Cardiac muscle cell (in vitro differentiated cells and primary cell): ENCODE measurements at regions not wholly inside any gene's neighbourhood (a gene's known extent, or its start where the extent isn't known, plus 50 kb on each side); places are given as distances from the start of the nearest gene placed in this dataset.

Source experiments
- DNase-seq, 2 donors: peaks; one replicate each; pipeline versions ENCODE4 v3.0.0 to v3.0.0-alpha.2; 2010 to 2017; ENCODE audit warnings: low read depth in 1 of 2, low spot score in 1 of 2
- H3K27ac ChIP-seq: fragments of 200-600 bp; sonication (generic); 2 replicates; pipeline ENCODE4 v1.5.1; 2016
- H3K27me3 ChIP-seq: fragments of 200-600 bp; sonication (generic); 2 replicates; pipeline ENCODE4 v1.6.0; 2016; ENCODE audit warnings: control low read depth
- H3K36me3 ChIP-seq: fragments of 200-600 bp; sonication (generic); 2 replicates; pipeline ENCODE4 v1.5.1; 2016; ENCODE audit warnings: control low read depth
- H3K4me1 ChIP-seq: fragments of 200-600 bp; sonication (generic); 2 replicates; pipeline ENCODE4 v1.8.1; 2017; ENCODE audit warnings: low read depth, mild to moderate bottlenecking, mixed run types
- H3K4me3 ChIP-seq: fragments of 200-600 bp; sonication (generic); 2 replicates; pipeline ENCODE4 v1.5.1; 2016; ENCODE audit warnings: mild to moderate bottlenecking
- H3K9me3 ChIP-seq: fragments of 200-600 bp; sonication (generic); 2 replicates; pipeline ENCODE4 v1.5.1; 2017; ENCODE audit warnings: low read depth, mild to moderate bottlenecking, control low read depth
- CTCF ChIP-seq: IDR thresholded peaks from 2 replicates; pipeline ENCODE4 v1.5.1; 2012; ENCODE audit warnings: low read depth, mild to moderate bottlenecking, low read length

- H3K9me3 ChIP-seq = no peaks in the 10 kb centered on the region
- H3K27ac ChIP-seq = no peak overlapping the region
- peaks cover 3% of the 10 kb centered on the region for H3K4me1 ChIP-seq
- no peak overlapping the region for H3K4me3 ChIP-seq
- no peak for DNase-seq
- H3K27me3 ChIP-seq = no peaks in the 10 kb centered on the region
- no peaks in the 10 kb centered on the region for H3K36me3 ChIP-seq
- TF ChIP-seq CTCF = no peak
Observed at GRCh38 chr5:96091874-96092273, 130.2 kb upstream of the ELL2 start.

DNA sequence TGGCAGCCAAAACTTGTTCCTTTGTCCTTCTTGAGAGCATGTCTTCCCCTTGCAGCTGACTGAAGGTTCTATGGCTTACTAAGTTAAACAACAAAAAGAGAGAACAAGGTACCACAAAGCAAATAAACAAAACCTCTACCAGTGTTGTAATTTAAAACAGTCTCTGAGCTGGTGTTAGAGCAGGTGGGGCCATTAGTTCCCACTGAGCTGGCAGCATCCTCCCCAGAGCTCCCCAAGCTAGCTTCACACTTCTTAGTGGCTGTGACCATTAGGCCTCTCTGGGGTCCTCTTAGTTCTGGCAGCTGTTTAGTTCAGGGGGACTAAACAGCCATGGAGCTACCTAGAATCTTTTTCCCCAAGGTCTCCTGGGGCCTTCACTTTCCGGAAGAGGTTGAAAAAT is 128.6 kb upstream of the ELL2 start:
- no peaks in the 10 kb centered on the region for H3K36me3 ChIP-seq
- H3K4me1 ChIP-seq = peaks cover 3% of the 10 kb centered on the region
- TF ChIP-seq CTCF = no peak
- H3K9me3 ChIP-seq = no peaks in the 10 kb centered on the region
- no peaks in the 10 kb centered on the region for H3K27me3 ChIP-seq
- no peak overlapping the region for H3K27ac ChIP-seq
- no peak for DNase-seq
- no peak overlapping the region for H3K4me3 ChIP-seq

DNA sequence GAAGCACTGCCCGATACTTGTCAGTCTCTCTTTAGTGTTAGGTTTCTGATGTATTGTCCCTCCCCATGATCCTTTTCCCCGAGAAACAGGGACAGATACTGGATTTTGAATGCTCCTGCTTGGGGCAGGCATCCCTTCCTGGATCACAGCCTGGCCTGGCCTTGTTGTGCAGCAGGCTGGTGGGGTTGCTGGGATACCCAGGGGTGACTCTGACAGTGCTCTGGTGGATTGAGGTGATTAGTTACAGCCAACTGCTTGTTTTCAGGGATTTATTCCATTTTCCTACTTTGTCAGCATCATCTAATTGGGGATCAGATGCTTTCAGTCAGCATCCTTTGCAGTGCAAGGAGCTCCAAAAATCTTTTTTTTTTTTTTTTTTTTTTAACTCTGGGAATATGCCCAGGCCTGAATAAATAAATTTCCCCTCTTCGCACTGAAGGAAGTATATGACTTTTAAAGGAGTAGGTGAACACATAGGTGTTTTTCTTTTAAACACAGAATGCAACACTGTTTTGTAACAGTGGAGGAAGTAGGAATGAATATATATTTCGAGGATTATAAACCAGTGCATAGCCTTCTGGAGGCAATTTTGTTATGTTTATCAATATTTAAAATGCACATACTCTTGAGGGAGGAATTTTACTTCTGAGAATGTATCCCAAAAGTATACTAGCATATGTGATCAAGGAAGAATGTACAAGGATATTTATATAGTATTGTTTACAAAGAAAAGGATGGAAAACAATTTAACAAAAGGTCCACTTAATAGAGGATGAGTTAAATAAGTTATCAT is 127.3 kb upstream of the ELL2 start:
- peaks cover 3% of the 10 kb centered on the region for H3K4me1 ChIP-seq
- TF ChIP-seq CTCF = no peak
- H3K36me3 ChIP-seq = no peaks in the 10 kb centered on the region
- no peaks in the 10 kb centered on the region for H3K27me3 ChIP-seq
- DNase-seq = no peak
- no peak overlapping the region for H3K4me3 ChIP-seq
- H3K9me3 ChIP-seq = no peaks in the 10 kb centered on the region
- H3K27ac ChIP-seq = no peak overlapping the region

- Histone ChIP-seq H3K4me1 (no peaks in the 10 kb centered on the region), H3K9me3 (no peaks in the 10 kb centered on the region), H3K36me3 (no peaks in the 10 kb centered on the region), H3K4me3 (no peak overlapping the region), H3K27ac (no peak overlapping the region), H3K27me3 (no peaks in the 10 kb centered on the region)
- no peak for TF ChIP-seq CTCF
- no peak for DNase-seq
Observed at GRCh38 chr5:96087939-96088338, 126.3 kb upstream of the ELL2 start.

DNA sequence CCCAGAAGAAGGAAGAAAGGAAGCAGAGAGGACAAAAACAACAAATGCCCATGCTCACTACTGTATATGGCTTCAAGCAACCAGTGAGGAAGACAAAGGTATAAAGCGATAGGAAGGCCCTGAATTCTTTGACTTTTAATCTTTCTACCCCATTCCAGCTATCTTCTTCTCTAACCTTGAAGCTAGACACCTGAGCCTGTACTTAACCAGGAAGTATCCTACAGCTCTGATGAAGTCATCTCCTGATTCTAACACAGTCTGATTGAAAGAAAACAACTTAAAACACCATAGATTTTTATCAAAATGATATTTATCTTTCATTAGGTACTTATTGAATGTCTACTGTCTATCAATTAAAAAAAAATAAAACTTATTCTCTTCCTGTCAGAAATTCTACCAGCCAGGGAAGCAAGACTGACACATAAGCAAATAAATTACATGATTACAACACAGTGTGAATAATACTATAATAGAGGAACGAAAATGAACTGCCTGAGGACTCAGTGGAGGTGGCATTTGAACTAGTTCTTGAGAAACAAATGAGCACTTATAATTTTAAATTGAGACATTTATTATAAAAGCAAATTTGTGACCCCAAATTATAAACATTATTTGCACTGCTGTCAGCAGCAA is 123.3 kb upstream of the ELL2 start:
- no peak overlapping the region for H3K4me3 ChIP-seq
- H3K27ac ChIP-seq = no peak overlapping the region

More for the DNA sequence above, 123.3 kb upstream of the ELL2 start:
- no peak for DNase-seq
- Histone ChIP-seq H3K9me3 (no peaks in the 10 kb centered on the region), H3K27me3 (no peaks in the 10 kb centered on the region), H3K36me3 (no peaks in the 10 kb centered on the region), H3K4me1 (no peaks in the 10 kb centered on the region)
- no peak for TF ChIP-seq CTCF
